Gastroesophageal sphincter (tissue), 3 donors: ENCODE measurements at regions not wholly inside any gene's neighbourhood (a gene's known extent, or its start where the extent isn't known, plus 50 kb on each side); places are given as distances from the start of the nearest gene placed in this dataset.

Experiments
- CTCF ChIP-seq, 4 experiments: fragments of 200-600 bp in 2 of 4; fragments of 450-650 bp in 2 of 4; sonication (generic) in 1 of 4; IDR thresholded peaks; one replicate each; pipeline ENCODE4 v1.5.1; 2017 to 2019; ENCODE audit warnings: antibody characterized with exemption in 4 of 4, mild to moderate bottlenecking in 2 of 4, moderate library complexity in 2 of 4
- EP300 ChIP-seq: sonication (generic); formaldehyde crosslinking; IDR thresholded peaks from one replicate; pipeline ENCODE4 v1.6.1; 2017; ENCODE audit warnings: antibody characterized with exemption, mild to moderate bottlenecking
- POLR2A ChIP-seq, 2 donors: fragments of 450-650 bp; IDR thresholded peaks; one replicate each; pipeline ENCODE4 v1.6.1; 2017; ENCODE audit warnings: antibody characterized with exemption in 2 of 2, mild to moderate bottlenecking in 2 of 2, moderate library complexity in 1 of 2

- no peak for TF ChIP-seq CTCF (IDR thresholded peaks at IDR 0.05)
- TF ChIP-seq POLR2A (IDR thresholded peaks at IDR 0.05), result no peak
- no peak for TF ChIP-seq EP300
These were observed 297.8 kb upstream of the DACH1 start for GRCh38 chr13:72164811-72165210.
